ENCODE measurements at regions not wholly inside any gene's neighbourhood (a gene's known extent, or its start where the extent isn't known, plus 50 kb on each side); places are given as distances from the start of the nearest gene placed in this dataset.
A peak's percentile ranks its signal among the peaks of the same experiment; 100 is the strongest.

- intact Hi-C loops (cut with DNase I; ENCODE audit: low total_unique reads) = no loop called here
- H3K27me3 ChIP-seq = no peaks in the 10 kb centered on the region
- 56 to 58% (median 56%) methylated on average over 3 of the region's 3 CpGs for WGBS, 5 donors
- H3K36me3 ChIP-seq = no peaks in the 10 kb centered on the region
- H3K4me3 ChIP-seq = no peak overlapping the region
- no peaks in the 10 kb centered on the region for H3K9me3 ChIP-seq
- DNase-seq = no peak
- H3K4me1 ChIP-seq = no peaks in the 10 kb centered on the region
- no peak for TF ChIP-seq POLR2A (IDR thresholded peaks at IDR 0.05)
- no peak for TF ChIP-seq POLR2AphosphoS5 (IDR thresholded peaks at IDR 0.05)
- TF ChIP-seq EP300 (IDR thresholded peaks at IDR 0.05) = no peak
- TF ChIP-seq, protein P1, sequence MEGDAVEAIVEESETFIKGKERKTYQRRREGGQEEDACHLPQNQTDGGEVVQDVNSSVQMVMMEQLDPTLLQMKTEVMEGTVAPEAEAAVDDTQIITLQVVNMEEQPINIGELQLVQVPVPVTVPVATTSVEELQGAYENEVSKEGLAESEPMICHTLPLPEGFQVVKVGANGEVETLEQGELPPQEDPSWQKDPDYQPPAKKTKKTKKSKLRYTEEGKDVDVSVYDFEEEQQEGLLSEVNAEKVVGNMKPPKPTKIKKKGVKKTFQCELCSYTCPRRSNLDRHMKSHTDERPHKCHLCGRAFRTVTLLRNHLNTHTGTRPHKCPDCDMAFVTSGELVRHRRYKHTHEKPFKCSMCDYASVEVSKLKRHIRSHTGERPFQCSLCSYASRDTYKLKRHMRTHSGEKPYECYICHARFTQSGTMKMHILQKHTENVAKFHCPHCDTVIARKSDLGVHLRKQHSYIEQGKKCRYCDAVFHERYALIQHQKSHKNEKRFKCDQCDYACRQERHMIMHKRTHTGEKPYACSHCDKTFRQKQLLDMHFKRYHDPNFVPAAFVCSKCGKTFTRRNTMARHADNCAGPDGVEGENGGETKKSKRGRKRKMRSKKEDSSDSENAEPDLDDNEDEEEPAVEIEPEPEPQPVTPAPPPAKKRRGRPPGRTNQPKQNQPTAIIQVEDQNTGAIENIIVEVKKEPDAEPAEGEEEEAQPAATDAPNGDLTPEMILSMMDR (IDR thresholded peaks at IDR 0.05) = no peak
- H3K27ac ChIP-seq = no peak overlapping the region
Observed at GRCh38 chr17:53141280-53141679, 681.4 kb upstream of the KIF2B start.

DNA sequence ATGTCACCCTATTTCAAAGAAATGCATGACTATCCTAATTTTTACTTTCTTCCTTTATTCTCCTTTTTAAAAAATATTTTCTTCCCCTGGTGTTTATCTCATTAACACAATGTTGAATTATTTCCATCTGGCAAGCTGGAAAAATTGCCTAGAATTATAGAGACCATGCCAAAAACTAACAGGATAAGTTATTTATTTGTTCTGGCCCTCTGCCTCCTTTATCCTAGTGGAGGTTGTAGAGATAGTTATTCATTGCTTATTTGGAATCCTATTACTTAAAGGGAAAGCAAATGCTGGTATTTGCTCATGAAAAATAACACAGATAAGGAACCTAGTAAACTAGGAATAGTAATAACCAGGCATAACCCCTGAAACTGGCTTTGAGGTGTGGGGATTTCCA lies 684.9 kb upstream of the KIF2B start:
- no peaks in the 10 kb centered on the region for H3K36me3 ChIP-seq
- H3K9me3 ChIP-seq = no peaks in the 10 kb centered on the region
- H3K4me3 ChIP-seq = no peak overlapping the region
- H3K4me1 ChIP-seq = no peaks in the 10 kb centered on the region
- no peak overlapping the region for H3K27ac ChIP-seq
- TF ChIP-seq, protein P1 (IDR thresholded peaks at IDR 0.05) = no peak
- TF ChIP-seq POLR2A (IDR thresholded peaks at IDR 0.05) = no peak
- H3K27me3 ChIP-seq = no peaks in the 10 kb centered on the region
- DNase-seq = peak in 1 of 2 donors; percentile 17
- intact Hi-C loops (cut with DNase I; ENCODE audit: low total_unique reads) = no loop called here

DNA sequence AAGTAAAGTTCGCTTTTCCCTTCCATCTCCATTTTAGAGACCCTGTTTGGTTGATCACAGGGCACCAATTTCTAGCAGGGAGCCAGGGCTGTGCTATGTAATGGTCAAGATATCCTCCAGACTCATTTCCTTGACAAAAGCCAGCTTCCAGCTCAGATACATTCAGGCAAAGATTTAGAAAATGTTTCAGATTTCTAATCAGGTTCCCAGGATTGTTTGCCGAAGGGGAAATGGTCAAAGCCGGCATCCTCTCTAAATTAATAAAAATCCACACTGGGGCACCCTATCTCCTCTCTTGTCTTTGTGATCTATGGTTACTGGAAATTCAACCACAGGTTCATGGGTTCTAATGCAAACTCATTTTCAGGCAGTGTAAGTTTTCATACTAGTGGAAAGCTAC lies 686.8 kb upstream of the KIF2B start:
- no peaks in the 10 kb centered on the region for H3K36me3 ChIP-seq
- no peak overlapping the region for H3K4me3 ChIP-seq
- peak in 1 of 2 donors; percentile 11 for DNase-seq
- no peaks in the 10 kb centered on the region for H3K9me3 ChIP-seq
- H3K4me1 ChIP-seq = no peaks in the 10 kb centered on the region
- TF ChIP-seq EP300 (IDR thresholded peaks at IDR 0.05) = no peak
- TF ChIP-seq POLR2A (IDR thresholded peaks at IDR 0.05) = no peak
- TF ChIP-seq, protein P1 (IDR thresholded peaks at IDR 0.05) = no peak
- no peak for TF ChIP-seq POLR2AphosphoS5 (IDR thresholded peaks at IDR 0.05)
- H3K27me3 ChIP-seq = no peaks in the 10 kb centered on the region
- 16 to 46% (median 36%) methylated on average over 3 of the region's 3 CpGs for whole genome bisulfite sequencing, 5 donors
- intact Hi-C loops (cut with DNase I; ENCODE audit: low total_unique reads) = no loop called here
- H3K27ac ChIP-seq = no peak overlapping the region

DNA sequence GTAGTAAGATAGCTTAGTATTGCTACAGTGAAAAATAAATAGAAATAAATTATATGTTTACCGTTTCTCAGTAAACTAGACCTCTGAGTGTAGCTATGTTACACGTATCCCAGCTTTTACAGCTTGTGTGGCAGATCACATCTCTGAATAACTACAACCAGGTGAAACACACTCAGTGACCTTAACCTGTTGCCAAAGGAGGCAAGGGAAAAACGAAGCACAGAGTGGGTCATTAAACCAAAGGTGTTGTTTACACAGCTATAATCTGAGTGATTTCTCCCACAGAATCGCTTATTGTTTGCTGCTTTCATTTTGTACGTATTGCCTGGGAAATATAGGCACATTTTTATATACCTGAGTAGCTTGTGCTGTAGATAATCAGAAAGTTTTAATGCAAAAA lies 688.2 kb upstream of the KIF2B start:
- no peak overlapping the region for H3K4me3 ChIP-seq
- DNase-seq = peak in 1 of 2 donors; percentile 18
- no peaks in the 10 kb centered on the region for H3K9me3 ChIP-seq
- no peak overlapping the region for H3K27ac ChIP-seq
- WGBS, 5 donors = 16 to 44% (median 34%) methylated on average over 5 of the region's 5 CpGs
- no peaks in the 10 kb centered on the region for H3K4me1 ChIP-seq
- intact Hi-C loops (cut with DNase I; ENCODE audit: low total_unique reads) = no loop called here
- TF ChIP-seq, protein P1 (IDR thresholded peaks at IDR 0.05) = no peak
- TF ChIP-seq POLR2A (IDR thresholded peaks at IDR 0.05) (no peak), EP300 (IDR thresholded peaks at IDR 0.05) (no peak), POLR2AphosphoS5 (IDR thresholded peaks at IDR 0.05) (no peak)
- no peaks in the 10 kb centered on the region for H3K36me3 ChIP-seq
- no peaks in the 10 kb centered on the region for H3K27me3 ChIP-seq

Measured in stomach (tissue), 8 donors.